ENCODE measurements at regions not wholly inside any gene's neighbourhood (a gene's known extent, or its start where the extent isn't known, plus 50 kb on each side); places are given as distances from the start of the nearest gene placed in this dataset.

GRCh38 chr11:8841899-8842298 lies 69.1 kb upstream of the AKIP1 start:
- H3K27ac Mint-ChIP-seq = no peak overlapping the region

GRCh38 chr11:8858808-8859207 lies 52.2 kb upstream of the AKIP1 start:
- no peak for TF ChIP-seq CTCF (IDR thresholded peaks at IDR 0.05; ENCODE audit: unreplicated experiment)
- Mint-ChIP-seq H3K4me3 (no peak overlapping the region), H3K27ac (no peak overlapping the region), H3K9me3 (peaks cover 8% of the 10 kb centered on the region), H3K36me3 (peaks cover 7% of the 10 kb centered on the region), H3K4me1 (peaks cover 2% of the 10 kb centered on the region), H3K27me3 (ENCODE audit: low read depth) (no peaks in the 10 kb centered on the region)
- no peak for DNase-seq (ENCODE audit: low spot score in 2 of 2, unreplicated experiment in 2 of 2)

More at GRCh38 chr11:8841899-8842298, 69.1 kb upstream of the AKIP1 start:
- DNase-seq (ENCODE audit: low spot score in 2 of 2, unreplicated experiment in 2 of 2) = no peak
- Mint-ChIP-seq H3K4me1 (peaks cover 30% of the 10 kb centered on the region), H3K27me3 (ENCODE audit: low read depth) (no peaks in the 10 kb centered on the region), H3K9me3 (no peaks in the 10 kb centered on the region), H3K36me3 (peaks cover 1% of the 10 kb centered on the region), H3K4me3 (no peak overlapping the region)
- TF ChIP-seq CTCF (IDR thresholded peaks at IDR 0.05; ENCODE audit: unreplicated experiment) = no peak

All from mesothelial cell of epicardium (in vitro differentiated cells).